ENCODE measurements at regions not wholly inside any gene's neighbourhood (a gene's known extent, or its start where the extent isn't known, plus 50 kb on each side); places are given as distances from the start of the nearest gene placed in this dataset.

DNA sequence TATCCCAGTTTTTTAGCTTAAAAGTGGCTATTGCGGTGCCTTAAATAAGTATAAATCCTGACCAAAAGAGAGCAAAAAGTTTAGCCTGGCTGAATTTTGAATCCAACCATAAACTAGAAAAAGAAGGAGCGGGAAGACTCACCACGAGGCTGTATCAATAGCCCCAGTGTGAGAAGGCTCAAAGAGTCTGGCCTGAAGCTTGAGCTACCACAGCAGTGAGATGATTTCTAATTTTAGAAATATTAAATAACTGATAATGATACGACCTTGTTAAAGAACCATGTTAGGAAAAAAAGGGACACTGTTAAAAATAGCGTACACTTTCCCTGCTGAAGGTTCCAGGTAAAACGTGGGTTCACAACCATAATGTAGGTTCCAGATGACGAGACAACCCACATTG is 134.1 kb upstream of the ZNF462 start:
- TF ChIP-seq, protein P1, sequence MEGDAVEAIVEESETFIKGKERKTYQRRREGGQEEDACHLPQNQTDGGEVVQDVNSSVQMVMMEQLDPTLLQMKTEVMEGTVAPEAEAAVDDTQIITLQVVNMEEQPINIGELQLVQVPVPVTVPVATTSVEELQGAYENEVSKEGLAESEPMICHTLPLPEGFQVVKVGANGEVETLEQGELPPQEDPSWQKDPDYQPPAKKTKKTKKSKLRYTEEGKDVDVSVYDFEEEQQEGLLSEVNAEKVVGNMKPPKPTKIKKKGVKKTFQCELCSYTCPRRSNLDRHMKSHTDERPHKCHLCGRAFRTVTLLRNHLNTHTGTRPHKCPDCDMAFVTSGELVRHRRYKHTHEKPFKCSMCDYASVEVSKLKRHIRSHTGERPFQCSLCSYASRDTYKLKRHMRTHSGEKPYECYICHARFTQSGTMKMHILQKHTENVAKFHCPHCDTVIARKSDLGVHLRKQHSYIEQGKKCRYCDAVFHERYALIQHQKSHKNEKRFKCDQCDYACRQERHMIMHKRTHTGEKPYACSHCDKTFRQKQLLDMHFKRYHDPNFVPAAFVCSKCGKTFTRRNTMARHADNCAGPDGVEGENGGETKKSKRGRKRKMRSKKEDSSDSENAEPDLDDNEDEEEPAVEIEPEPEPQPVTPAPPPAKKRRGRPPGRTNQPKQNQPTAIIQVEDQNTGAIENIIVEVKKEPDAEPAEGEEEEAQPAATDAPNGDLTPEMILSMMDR (IDR thresholded peaks at IDR 0.05; ENCODE audit: poor library complexity) = no peak
- no peak for TF ChIP-seq EZH2 (IDR thresholded peaks at IDR 0.05; ENCODE audit: borderline replicate concordance)
- TF ChIP-seq EZH2phosphoT487 (IDR thresholded peaks at IDR 0.05; ENCODE audit: low read depth, severe bottlenecking, unreplicated experiment) = no peak

Measured in hepatocyte (in vitro differentiated cells).